ENCODE measurements at regions not wholly inside any gene's neighbourhood (a gene's known extent, or its start where the extent isn't known, plus 50 kb on each side); places are given as distances from the start of the nearest gene placed in this dataset.
"Not testable (repeated sequence)": the region's sequence is repeated elsewhere in the genome, so short reads cannot be mapped to it uniquely, and the experiment has no call there.

- not testable (repeated sequence) for DNase-seq
Observed at GRCh38 chr6:78676069-78677007, 191.0 kb upstream of the IRAK1BP1 start.

- no peak for DNase-seq
Observed at GRCh38 chr6:78688668-78689067, 178.7 kb upstream of the IRAK1BP1 start.

GRCh38 chr6:78693835-78694234 lies 173.5 kb upstream of the IRAK1BP1 start:
- no peak for DNase-seq

GRCh38 chr6:78694628-78695027 lies 172.7 kb upstream of the IRAK1BP1 start:
- not testable (repeated sequence) for DNase-seq

GRCh38 chr6:78700991-78701390 lies 166.4 kb upstream of the IRAK1BP1 start:
- no peak for DNase-seq

- no peak for DNase-seq
Observed at GRCh38 chr6:78701407-78701806, 165.9 kb upstream of the IRAK1BP1 start.

- DNase-seq: no peak
Observed at GRCh38 chr6:78709021-78709420, 158.3 kb upstream of the IRAK1BP1 start.

- no peak for DNase-seq
Observed at GRCh38 chr6:78713564-78713963, 153.8 kb upstream of the IRAK1BP1 start.

- DNase-seq: no peak
Observed at GRCh38 chr6:78744144-78744543, 123.2 kb upstream of the IRAK1BP1 start.

- DNase-seq: no peak
Observed at GRCh38 chr6:78746457-78746856, 120.9 kb upstream of the IRAK1BP1 start.

GRCh38 chr6:78749326-78749725 lies 118.0 kb upstream of the IRAK1BP1 start:
- DNase-seq: no peak

GRCh38 chr6:78758297-78758798 lies 109.0 kb upstream of the IRAK1BP1 start:
- not testable (repeated sequence) for DNase-seq

- DNase-seq: no peak
Observed at GRCh38 chr6:78768271-78768670, 99.1 kb upstream of the IRAK1BP1 start.

- no peak for DNase-seq
Observed at GRCh38 chr6:78770765-78771164, 96.6 kb upstream of the IRAK1BP1 start.

- DNase-seq: no peak
Observed at GRCh38 chr6:78771586-78771985, 95.8 kb upstream of the IRAK1BP1 start.

GRCh38 chr6:78781001-78781400 lies 86.3 kb upstream of the IRAK1BP1 start:
- no peak for DNase-seq

GRCh38 chr6:78783366-78783765 lies 84.0 kb upstream of the IRAK1BP1 start:
- not testable (repeated sequence) for DNase-seq

- no peak for DNase-seq
Observed at GRCh38 chr6:78797270-78797669, 70.1 kb upstream of the IRAK1BP1 start.

GRCh38 chr6:78799682-78800081 lies 67.7 kb upstream of the IRAK1BP1 start:
- no peak for DNase-seq

GRCh38 chr6:78806792-78807191 lies 60.6 kb upstream of the IRAK1BP1 start:
- DNase-seq: not testable (repeated sequence)

GRCh38 chr6:78807655-78808355 lies 59.5 kb upstream of the IRAK1BP1 start:
- DNase-seq: not testable (repeated sequence)

GRCh38 chr6:78808356-78808891 lies 58.9 kb upstream of the IRAK1BP1 start:
- no peak for DNase-seq

- no peak for DNase-seq
Observed at GRCh38 chr6:78808933-78809332, 58.4 kb upstream of the IRAK1BP1 start.

GRCh38 chr6:78810146-78810545 lies 57.2 kb upstream of the IRAK1BP1 start:
- DNase-seq: peak; percentile 38

All from NCI-H1105 (cell line).